ENCODE measurements at regions not wholly inside any gene's neighbourhood (a gene's known extent, or its start where the extent isn't known, plus 50 kb on each side); places are given as distances from the start of the nearest gene placed in this dataset.

- Histone ChIP-seq H3K4me1 (ENCODE audit: control insufficient read depth, insufficient read depth, low read length) (peaks cover 11% of the 10 kb centered on the region), H4K91ac (ENCODE audit: insufficient read depth, low read depth, low read length) (no peak overlapping the region), H2BK15ac (ENCODE audit: low read depth, low read length) (no peak overlapping the region), H3K27me3 (ENCODE audit: control insufficient read depth, insufficient read depth, low read length) (no peaks in the 10 kb centered on the region), H2BK5ac (ENCODE audit: low read depth, low read length, poor library complexity, severe bottlenecking) (no peak overlapping the region), H3K18ac (ENCODE audit: low read depth, low read length) (peak overlapping the region; percentile 36; the same call in 1 of the 2 replicates), H3K36me3 (ENCODE audit: control insufficient read depth, insufficient read depth, low read length) (no peaks in the 10 kb centered on the region), H3K4ac (ENCODE audit: low read depth, low read length) (no peak overlapping the region), H4K20me1 (ENCODE audit: insufficient read depth, low read length) (no peaks in the 10 kb centered on the region), H3K9me1 (ENCODE audit: insufficient read depth, low read length) (no peaks in the 10 kb centered on the region), H4K8ac (ENCODE audit: low read depth in 2 of 2, low read length in 2 of 2) (no peak overlapping the region), H3K4me2 (ENCODE audit: low read depth, low read length) (no peak overlapping the region), H3K9me3 (ENCODE audit: control insufficient read depth, insufficient read depth, low read length) (no peaks in the 10 kb centered on the region), H3K4me3 (ENCODE audit: insufficient read depth, low read depth, low read length) (no peak overlapping the region), H2AK5ac (ENCODE audit: low read depth, low read length) (no peak overlapping the region), H3K14ac (replicated peaks; ENCODE audit: low read depth, low read length) (no peak overlapping the region), H3K23ac (ENCODE audit: low read depth, low read length) (no peak overlapping the region), H3K56ac (ENCODE audit: extremely low read depth, insufficient read depth, low read length) (no peak overlapping the region), H3K27ac (ENCODE audit: insufficient read depth, low read length) (no peak overlapping the region), H4K5ac (ENCODE audit: low read depth, low read length) (no peak overlapping the region), H2BK120ac (ENCODE audit: low read depth, low read length) (no peak overlapping the region), H2AK9ac (replicated peaks; ENCODE audit: low read depth, low read length, poor library complexity) (no peak overlapping the region), H2AFZ (replicated peaks; ENCODE audit: low read length, poor library complexity) (no peak overlapping the region), H2BK20ac (ENCODE audit: low read depth, low read length) (no peak overlapping the region), H3K9ac (ENCODE audit: low read depth, low read length) (no peak overlapping the region), H3K79me1 (ENCODE audit: low read depth in 1 of 2, low read length in 2 of 2) (no peaks in the 10 kb centered on the region)
- CTCF ChIA-PET = no interaction called here
- dilution Hi-C loops (cut with HindIII; ENCODE audit: low sequenced_read_pairs, unreplicated experiment) = no loop called here
- in situ Hi-C loops (cut with MboI; ENCODE audit: low sequenced_read_pairs) = no loop called here
- TF ChIP-seq MAFK (IDR thresholded peaks at IDR 0.05; ENCODE audit: low read depth, low read length) (no peak), CHD1 (IDR thresholded peaks at IDR 0.05; ENCODE audit: low read depth, low read length) (no peak), NFE2L2 (IDR thresholded peaks at IDR 0.05; ENCODE audit: low read depth, low read length) (no peak), RCOR1 (IDR thresholded peaks at IDR 0.05; ENCODE audit: insufficient replicate concordance, low read length) (no peak), MAZ (IDR thresholded peaks at IDR 0.05; ENCODE audit: borderline replicate concordance, low read depth, low read length) (no peak), RFX5 (IDR thresholded peaks at IDR 0.05; ENCODE audit: low read depth, low read length) (no peak), BHLHE40 (IDR thresholded peaks at IDR 0.05; ENCODE audit: low read depth, low read length) (no peak), CEBPB (IDR thresholded peaks at IDR 0.05; ENCODE audit: low read depth, low read length) (no peak), FOS (IDR thresholded peaks at IDR 0.05; ENCODE audit: low read depth, low read length) (no peak), CTCF (conservative IDR thresholded peaks at IDR 0.05; ENCODE audit: low read depth, low read length) (no peak), RAD21 (IDR thresholded peaks at IDR 0.05; ENCODE audit: low read length) (no peak)
- TF ChIP-seq, protein P1, sequence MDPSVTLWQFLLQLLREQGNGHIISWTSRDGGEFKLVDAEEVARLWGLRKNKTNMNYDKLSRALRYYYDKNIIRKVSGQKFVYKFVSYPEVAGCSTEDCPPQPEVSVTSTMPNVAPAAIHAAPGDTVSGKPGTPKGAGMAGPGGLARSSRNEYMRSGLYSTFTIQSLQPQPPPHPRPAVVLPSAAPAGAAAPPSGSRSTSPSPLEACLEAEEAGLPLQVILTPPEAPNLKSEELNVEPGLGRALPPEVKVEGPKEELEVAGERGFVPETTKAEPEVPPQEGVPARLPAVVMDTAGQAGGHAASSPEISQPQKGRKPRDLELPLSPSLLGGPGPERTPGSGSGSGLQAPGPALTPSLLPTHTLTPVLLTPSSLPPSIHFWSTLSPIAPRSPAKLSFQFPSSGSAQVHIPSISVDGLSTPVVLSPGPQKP (IDR thresholded peaks at IDR 0.05; ENCODE audit: borderline replicate concordance, low read depth, low read length) = no peak
- POLR2A ChIA-PET (ENCODE audit: unreplicated experiment) = no interaction called here
- DNase-seq = no peak
- intact Hi-C loops (cut with micrococcal nuclease) = no loop called here
- no CpG with 5 or more reads among the region's 2 CpGs for WGBS, 2 experiments (ENCODE audit: extremely low coverage in 2 of 2, insufficient read length in 1 of 2)
- ATAC-seq (ENCODE audit: low read depth) = no peak
- no TSS peak for BruUV-seq (replicated peaks)
These were observed 146.2 kb upstream of the DPH6 start for GRCh38 chr15:35691891-35692867.

Measured in IMR-90 (cell line).